Fibroblast of pulmonary artery (primary cell): ENCODE measurements at regions not wholly inside any gene's neighbourhood (a gene's known extent, or its start where the extent isn't known, plus 50 kb on each side); places are given as distances from the start of the nearest gene placed in this dataset.

Experiments used
- DNase-seq: peaks from one replicate; pipeline ENCODE4 v3.0.0-alpha.2; 2010; ENCODE audit warnings: low read depth
- H3K4me3 ChIP-seq: replicated peaks from 2 replicates; pipeline ENCODE4 v1.5.1; 2011; ENCODE audit warnings: low read depth, mild to moderate bottlenecking, control low read depth, low read length, moderate library complexity
- CTCF ChIP-seq: IDR thresholded peaks from 2 replicates; pipeline ENCODE4 v1.5.1; 2011; ENCODE audit warnings: mild to moderate bottlenecking, control low read depth, low read length, inconsistent platforms; ENCODE audit errors: missing control alignments

- DNase-seq, result no peak
- no peak for TF ChIP-seq CTCF
- no peak overlapping the region for H3K4me3 ChIP-seq
Measured at GRCh38 chr17:70274255-70274654, 104.9 kb downstream of the KCNJ2 start.

GRCh38 chr17:70276906-70277305 is 107.6 kb downstream of the KCNJ2 start:
- no peak for TF ChIP-seq CTCF
- H3K4me3 ChIP-seq, result no peak overlapping the region
- no peak for DNase-seq

GRCh38 chr17:70278844-70279462 is 109.6 kb downstream of the KCNJ2 start:
- DNase-seq, result no peak
- no peak for TF ChIP-seq CTCF

GRCh38 chr17:70286391-70286790 is 117.1 kb downstream of the KCNJ2 start:
- no peak for DNase-seq
- H3K4me3 ChIP-seq, result no peak overlapping the region
- TF ChIP-seq CTCF, result no peak

More at GRCh38 chr17:70278844-70279462, 109.6 kb downstream of the KCNJ2 start:
- no peak overlapping the region for H3K4me3 ChIP-seq

- no peak for DNase-seq
- no peak overlapping the region for H3K4me3 ChIP-seq
- TF ChIP-seq CTCF, result no peak
Measured at GRCh38 chr17:70288540-70289290, 119.4 kb downstream of the KCNJ2 start.

GRCh38 chr17:70290770-70291169 is 121.4 kb downstream of the KCNJ2 start:
- no peak for DNase-seq
- TF ChIP-seq CTCF, result no peak

More at GRCh38 chr17:70290770-70291169, 121.4 kb downstream of the KCNJ2 start:
- no peak overlapping the region for H3K4me3 ChIP-seq
